Endothelial cell of umbilical vein (primary cell): ENCODE measurements at regions not wholly inside any gene's neighbourhood (a gene's known extent, or its start where the extent isn't known, plus 50 kb on each side); places are given as distances from the start of the nearest gene placed in this dataset.

Source experiments
- BruUV-seq: library from RNA; stranded (reverse); fragments of 400-500 nt; replicated peaks from 2 replicates; lab custom pipeline; 2021; lab: Mats Ljungman, UMichigan
- CTCF ChIA-PET: fragments of 300-600, 350-600 bp; sonication (Branson Sonifier 250); formaldehyde crosslinking; loops from one replicate; lab custom pipeline; 2021; ENCODE audit warnings: antibody characterized with exemption, inconsistent platforms; lab: Charles Lee
- POLR2A ChIA-PET: fragments of 300-600, 350-600 bp; sonication (Branson Sonifier 250); formaldehyde crosslinking; loops from one replicate; lab custom pipeline; 2021; ENCODE audit warnings: antibody characterized with exemption, inconsistent platforms; lab: Charles Lee
- DNase-seq: peaks from one replicate; pipeline ENCODE4 v3.0.0-alpha.2; 2011; ENCODE audit warnings: low read depth, low spot score
- FAIRE-seq: peaks from 2 replicates; lab custom pipeline; 2011; peaks lifted over from hg19 to GRCh38; lab: Jason Lieb, UNC
- H2AFZ ChIP-seq: 2 replicates; pipeline ENCODE4 v1.6.0; 2012; ENCODE audit warnings: low read depth, low read length, control low read depth, inconsistent platforms
- H3K27ac ChIP-seq: 2 replicates; pipeline ENCODE4 v1.5.1; 2011; ENCODE audit warnings: low read depth, mild to moderate bottlenecking, control low read depth, low read length, moderate library complexity; ENCODE audit not compliant: insufficient read depth
- H3K27me3 ChIP-seq, 2 experiments: 2 replicates each; pipeline versions ENCODE4 v1.6.0 to v1.6.1; 2011; ENCODE audit warnings: low read length in 2 of 2, mixed read lengths in 1 of 2; ENCODE audit not compliant: control insufficient read depth in 2 of 2, insufficient read depth in 2 of 2
- H3K36me3 ChIP-seq, 2 experiments: 2 replicates in 1 of 2; 3 replicates in 1 of 2; pipeline ENCODE4 v1.5.1; 2011; ENCODE audit warnings: low read length in 2 of 2, mild to moderate bottlenecking in 1 of 2, moderate library complexity in 1 of 2; ENCODE audit not compliant: control insufficient read depth in 2 of 2, insufficient read depth in 2 of 2; ENCODE audit errors: extremely low read depth in 1 of 2
- H3K4me1 ChIP-seq: 3 replicates; pipeline ENCODE4 v1.5.1; 2011; ENCODE audit warnings: mild to moderate bottlenecking, low read length; ENCODE audit not compliant: control insufficient read depth, insufficient read depth; ENCODE audit errors: extremely low read depth
- H3K4me2 ChIP-seq: 2 replicates; pipeline ENCODE4 v1.6.1; 2011; ENCODE audit warnings: low read length, control low read depth, mixed read lengths; ENCODE audit not compliant: insufficient read depth
- H3K4me3 ChIP-seq, 3 experiments: fragments of 200-600 bp in 1 of 3; sonication (generic), shearing (Covaris generic) in 1 of 3; replicated peaks in 1 of 3; 2 replicates each; pipeline ENCODE4 v1.5.1; 2011 to 2016; ENCODE audit warnings: control low read depth in 3 of 3, low read length in 3 of 3, mild to moderate bottlenecking in 2 of 3, inconsistent platforms in 1 of 3, low read depth in 1 of 3, moderate library complexity in 1 of 3; ENCODE audit not compliant: insufficient read depth in 1 of 3
- H3K79me2 ChIP-seq: 2 replicates; pipeline ENCODE4 v1.6.0; 2012; ENCODE audit warnings: low read length, inconsistent platforms; ENCODE audit not compliant: control insufficient read depth, insufficient read depth
- H3K9ac ChIP-seq: replicated peaks from 2 replicates; pipeline ENCODE3; 2011; ENCODE audit warnings: low read length, control low read depth; ENCODE audit not compliant: insufficient read depth; ENCODE audit errors: extremely low read depth
- H3K9me1 ChIP-seq: replicated peaks from 3 replicates; pipeline ENCODE4 v1.6.0; 2011; ENCODE audit warnings: mild to moderate bottlenecking, low read length; ENCODE audit not compliant: control insufficient read depth, insufficient read depth; ENCODE audit errors: extremely low read depth
- H3K9me3 ChIP-seq: replicated peaks from 2 replicates; pipeline ENCODE4 v1.5.1; 2012; ENCODE audit warnings: low read length, inconsistent platforms; ENCODE audit not compliant: control insufficient read depth, insufficient read depth
- H4K20me1 ChIP-seq: replicated peaks from 2 replicates; pipeline ENCODE3; 2011; ENCODE audit warnings: mild to moderate bottlenecking, low read length; ENCODE audit not compliant: control insufficient read depth, insufficient read depth; ENCODE audit errors: extremely low read depth
- CTCF ChIP-seq, 2 donors: IDR thresholded peaks; 1 replicate in 1 of 2; 2 replicates in 1 of 2; pipeline ENCODE4 v1.5.1; 2011; ENCODE audit warnings: low read length in 2 of 2, mild to moderate bottlenecking in 2 of 2, moderate library complexity in 2 of 2, control low read depth in 1 of 2, inconsistent platforms in 1 of 2, low read depth in 1 of 2; ENCODE audit not compliant: insufficient read depth in 1 of 2; ENCODE audit errors: extremely low read depth in 1 of 2
- EZH2 ChIP-seq: IDR thresholded peaks from 2 replicates; pipeline ENCODE4 v1.6.1; 2012; ENCODE audit warnings: borderline replicate concordance, low read depth, mild to moderate bottlenecking, moderate library complexity, low read length, inconsistent platforms; ENCODE audit not compliant: severe bottlenecking
- FOS ChIP-seq: IDR thresholded peaks from 2 replicates; pipeline ENCODE4 v1.6.1; 2011; ENCODE audit warnings: mild to moderate bottlenecking, low read length, moderate library complexity, borderline replicate concordance; ENCODE audit not compliant: insufficient read depth
- GATA2 ChIP-seq: IDR thresholded peaks from 2 replicates; pipeline ENCODE4 v1.7.0; 2011; ENCODE audit warnings: low read depth, mild to moderate bottlenecking, moderate library complexity, mixed read lengths, low read length; ENCODE audit not compliant: insufficient read length, insufficient read depth
- JUN ChIP-seq: IDR thresholded peaks from 2 replicates; pipeline ENCODE4 v1.6.1; 2011; ENCODE audit warnings: borderline replicate concordance, low read depth; ENCODE audit not compliant: insufficient read length, insufficient read depth
- MAX ChIP-seq: IDR thresholded peaks from 2 replicates; pipeline ENCODE4 v1.6.1; 2011; ENCODE audit not compliant: insufficient read depth, insufficient read length
- MYC ChIP-seq: IDR thresholded peaks from one replicate; pipeline ENCODE4 v1.6.1; 2011; ENCODE audit warnings: mild to moderate bottlenecking, low read depth, low read length
- POLR2A ChIP-seq: IDR thresholded peaks from 2 replicates; pipeline ENCODE4 v1.6.1; 2012; ENCODE audit warnings: low read depth, mild to moderate bottlenecking, control low read depth, low read length
- POLR2AphosphoS5 ChIP-seq: IDR thresholded peaks from 2 replicates; pipeline ENCODE4 v1.6.1; 2012; ENCODE audit warnings: low read depth, mild to moderate bottlenecking, control low read depth, low read length, moderate library complexity; ENCODE audit not compliant: insufficient read depth
- dilution Hi-C: fragments of 300-500 bp; cut with MboI; formaldehyde crosslinking; loops from one replicate; pipeline ENCODE4 v1.15.0; 2019; ENCODE audit warnings: low sequenced_read_pairs; ENCODE audit not compliant: extremely low pct_ligation_motif_present
- intact Hi-C: fragments of 100-400 bp; cut with micrococcal nuclease; formaldehyde crosslinking; loops from one replicate; pipeline ENCODE4 v1.10.0; 2022

- H3K4me2 ChIP-seq: no peak overlapping the region
- ChIA-PET POLR2A (no interaction called here), CTCF (interaction anchor here (2.3 kb wide), 1 partner anchor 64 kb away, joined by 5 read pairs; no protein-coding TSS in a partner anchor)
- H4K20me1 ChIP-seq: no peaks in the 10 kb centered on the region
- no TSS peak for BruUV-seq
- no peaks in the 10 kb centered on the region for H3K36me3 ChIP-seq
- no peak overlapping the region for H3K4me3 ChIP-seq
- H2AFZ ChIP-seq: no peak overlapping the region
- no peak overlapping the region for H3K27ac ChIP-seq
- TF ChIP-seq CTCF (IDR thresholded peaks at IDR 0.05; ENCODE audit: extremely low read depth in 1 of 2, insufficient read depth in 1 of 2, low read depth in 1 of 2, low read length in 2 of 2) (no peak), MYC (no peak), POLR2A (no peak), EZH2 (no peak), MAX (no peak), GATA2 (no peak), JUN (no peak), FOS (no peak), POLR2AphosphoS5 (no peak)
- dilution Hi-C loops (no loop called here), intact Hi-C loops (no loop called here)
- H3K79me2 ChIP-seq: no peaks in the 10 kb centered on the region
- peaks cover 2% of the 10 kb centered on the region in 2 experiments for H3K27me3 ChIP-seq
- DNase-seq (no peak), FAIRE-seq (no peak)
- no peaks in the 10 kb centered on the region for H3K9me1 ChIP-seq
- H3K9me3 ChIP-seq: no peaks in the 10 kb centered on the region
- H3K4me1 ChIP-seq: peaks cover 4% of the 10 kb centered on the region
- H3K9ac ChIP-seq: no peak overlapping the region
Observed at GRCh38 chr20:24096264-24096663, 107.7 kb upstream of the GGTLC1 start.
